SK-N-SH (cell line): ENCODE measurements at regions not wholly inside any gene's neighbourhood (a gene's known extent, or its start where the extent isn't known, plus 50 kb on each side); places are given as distances from the start of the nearest gene placed in this dataset.

Experiments
- CTCF ChIA-PET: fragments of 300-600, 350-600 bp; formaldehyde crosslinking; extraction: SDS; loops from one replicate; lab custom pipeline; 2021; lab: Yijun Ruan, JAX
- POLR2A ChIA-PET: fragments of 350-600 bp; sonication (Branson Sonifier 250); formaldehyde crosslinking; extraction: SDS; loops from one replicate; lab custom pipeline; 2020; ENCODE audit warnings: antibody characterized with exemption, inconsistent platforms; lab: Yijun Ruan, JAX
- DNase-seq: peaks from one replicate; pipeline ENCODE4 v3.0.0; 2012
- H2AFZ ChIP-seq: fragments of 200-600 bp; sonication (generic); 2 replicates; pipeline ENCODE4 v1.8.1; 2016; ENCODE audit warnings: antibody characterized with exemption, mild to moderate bottlenecking, low read depth
- H3F3A ChIP-seq: fragments of 200-600 bp; sonication (generic); replicated peaks from 2 replicates; pipeline ENCODE3; 2016; ENCODE audit warnings: antibody characterized with exemption, mild to moderate bottlenecking; ENCODE audit not compliant: insufficient read depth
- H3K27ac ChIP-seq, 2 experiments: fragments of 200-500 bp in 1 of 2; fragments of 200-600 bp in 1 of 2; sonication (Bioruptor generic) in 1 of 2; sonication (generic), shearing (Covaris generic) in 1 of 2; 2 replicates each; pipeline versions ENCODE4 v1.5.1 to v1.6.1; 2014 to 2016; ENCODE audit warnings: low read depth in 2 of 2, inconsistent platforms in 1 of 2, low read length in 1 of 2, mild to moderate bottlenecking in 1 of 2, mixed read lengths in 1 of 2
- H3K27me3 ChIP-seq: fragments of 200-600 bp; sonication (generic), shearing (Covaris generic); 2 replicates; pipeline ENCODE4 v1.6.1; 2016; ENCODE audit warnings: mixed run types; ENCODE audit not compliant: insufficient read depth
- H3K36me3 ChIP-seq, 2 experiments: fragments of 200-500 bp in 1 of 2; fragments of 200-600 bp in 1 of 2; sonication (Bioruptor generic) in 1 of 2; sonication (generic) in 1 of 2; replicated peaks in 1 of 2; 2 replicates each; pipeline versions ENCODE3 to v1.5.1; 2014 to 2016; ENCODE audit warnings: low read length in 1 of 2, mild to moderate bottlenecking in 1 of 2; ENCODE audit not compliant: insufficient read depth in 2 of 2, control insufficient read depth in 1 of 2
- H3K4me1 ChIP-seq, 2 experiments: fragments of 200-500 bp in 1 of 2; fragments of 200-600 bp in 1 of 2; sonication (Bioruptor generic) in 1 of 2; sonication (generic), shearing (Covaris generic) in 1 of 2; 2 replicates each; pipeline versions ENCODE4 v1.5.1 to v1.6.1; 2014 to 2016; ENCODE audit warnings: low read depth in 1 of 2, low read length in 1 of 2, mixed run types in 1 of 2; ENCODE audit not compliant: insufficient read depth in 2 of 2, control insufficient read depth in 1 of 2
- H3K4me2 ChIP-seq: fragments of 200-600 bp; sonication (generic), shearing (Covaris generic); 2 replicates; pipeline ENCODE4 v1.6.1; 2017; ENCODE audit warnings: mixed run types
- H3K4me3 ChIP-seq, 2 experiments: fragments of 200-500 bp in 1 of 2; fragments of 200-600 bp in 1 of 2; sonication (Bioruptor generic) in 1 of 2; sonication (generic), shearing (Covaris generic) in 1 of 2; 2 replicates each; pipeline versions ENCODE4 v1.5.1 to v1.8.1; 2014 to 2016; ENCODE audit warnings: low read depth in 2 of 2, inconsistent platforms in 1 of 2, low read length in 1 of 2, mild to moderate bottlenecking in 1 of 2, mixed read lengths in 1 of 2, moderate library complexity in 1 of 2
- H3K79me2 ChIP-seq: fragments of 200-600 bp; sonication (generic); 2 replicates; pipeline ENCODE4 v1.8.1; 2017; ENCODE audit warnings: mild to moderate bottlenecking; ENCODE audit not compliant: insufficient read depth
- H3K9ac ChIP-seq: fragments of 200-600 bp; sonication (generic); 2 replicates; pipeline ENCODE4 v1.6.1; 2017; ENCODE audit warnings: mixed run types
- H3K9me2 ChIP-seq: fragments of 200-600 bp; sonication (generic); 2 replicates; pipeline ENCODE4 v1.6.1; 2017; ENCODE audit warnings: mixed run types
- H3K9me3 ChIP-seq: fragments of 200-600 bp; sonication (generic); 2 replicates; pipeline ENCODE4 v1.6.1; 2017; ENCODE audit warnings: mixed run types, mild to moderate bottlenecking, moderate library complexity
- H4K20me1 ChIP-seq: fragments of 200-600 bp; sonication (generic); 2 replicates; pipeline ENCODE4 v1.6.1; 2017; ENCODE audit warnings: mild to moderate bottlenecking, mixed run types; ENCODE audit not compliant: insufficient read depth
- CTCF ChIP-seq: fragments of 200-600 bp; sonication (generic); IDR thresholded peaks from 2 replicates; pipeline ENCODE4 v1.6.1; 2017; ENCODE audit warnings: antibody characterized with exemption, mild to moderate bottlenecking, moderate library complexity
- ELF1 ChIP-seq: IDR thresholded peaks from 2 replicates; pipeline ENCODE4 v1.4.0; 2012
- EZH2phosphoT487 ChIP-seq: fragments of 200-600 bp; sonication (generic); IDR thresholded peaks from 2 replicates; pipeline ENCODE4 v1.6.1; 2017; ENCODE audit warnings: low read depth, mixed run types, mild to moderate bottlenecking, antibody characterized with exemption, moderate library complexity, borderline replicate concordance
- FOSL2 ChIP-seq: IDR thresholded peaks from 2 replicates; pipeline ENCODE4 v1.4.0; 2012; ENCODE audit warnings: low read depth, mild to moderate bottlenecking, moderate library complexity, borderline replicate concordance
- FOXM1 ChIP-seq: IDR thresholded peaks from 2 replicates; pipeline ENCODE4 v1.4.0; 2012; ENCODE audit warnings: low read depth, mild to moderate bottlenecking
- GATA2 ChIP-seq: sonication (generic); formaldehyde crosslinking; IDR thresholded peaks from 2 replicates; pipeline ENCODE4 v1.5.0; 2020; ENCODE audit warnings: mild to moderate bottlenecking, missing genetic modification reagents
- JUND ChIP-seq: IDR thresholded peaks from 2 replicates; pipeline ENCODE4 v1.4.0; 2012
- MAX ChIP-seq: IDR thresholded peaks from 2 replicates; pipeline ENCODE4 v1.4.0; 2012; ENCODE audit warnings: low read depth
- MEF2A ChIP-seq: IDR thresholded peaks from 2 replicates; pipeline ENCODE4 v1.4.0; 2012; ENCODE audit warnings: low read depth, borderline replicate concordance
- MXI1 ChIP-seq: IDR thresholded peaks from 2 replicates; pipeline ENCODE4 v1.6.1; 2012; ENCODE audit warnings: mild to moderate bottlenecking, low read depth, low read length, improper control_type of control experiment
- NFIC ChIP-seq: IDR thresholded peaks from 2 replicates; pipeline ENCODE4 v1.4.0; 2012; ENCODE audit warnings: borderline replicate concordance
- PBX3 ChIP-seq: IDR thresholded peaks from 2 replicates; pipeline ENCODE4; 2012
- POLR2AphosphoS5 ChIP-seq: IDR thresholded peaks from 2 replicates; pipeline ENCODE4 v1.6.1; 2012; ENCODE audit warnings: low read depth, low read length
- RAD21 ChIP-seq: IDR thresholded peaks from 2 replicates; pipeline ENCODE4 v1.6.1; 2012; ENCODE audit warnings: mild to moderate bottlenecking, low read length
- RCOR1 ChIP-seq: fragments of 150-350 bp; IDR thresholded peaks from 2 replicates; pipeline ENCODE4 v1.6.1; 2017; ENCODE audit warnings: antibody characterized with exemption, low read length
- REST ChIP-seq: IDR thresholded peaks from 2 replicates; pipeline ENCODE4 v1.6.1; 2012; ENCODE audit warnings: mild to moderate bottlenecking, low read depth, low read length, moderate library complexity
- RFX5 ChIP-seq: IDR thresholded peaks from 2 replicates; pipeline ENCODE4 v1.6.1; 2012; ENCODE audit warnings: mild to moderate bottlenecking, improper control_type of control experiment, low read length
- SIN3A ChIP-seq: IDR thresholded peaks from 2 replicates; pipeline ENCODE4 v1.6.1; 2012; ENCODE audit warnings: low read depth, mild to moderate bottlenecking, low read length, moderate library complexity, borderline replicate concordance
- SMC3 ChIP-seq: IDR thresholded peaks from 2 replicates; pipeline ENCODE4 v1.6.1; 2012; ENCODE audit warnings: low read depth, low read length, improper control_type of control experiment
- TCF12 ChIP-seq: IDR thresholded peaks from 2 replicates; pipeline ENCODE4 v1.4.0; 2012
- TEAD4 ChIP-seq: IDR thresholded peaks from 2 replicates; pipeline ENCODE4 v1.4.0; 2012; ENCODE audit warnings: mild to moderate bottlenecking, borderline replicate concordance; ENCODE audit not compliant: insufficient read depth
- WGBS: methylation state at CpG from one replicate; pipeline ENCODE4 v1.1.6; 2017; ENCODE audit warnings: low lambda C conversion rate; 5-methylcytosine and 5-hydroxymethylcytosine counted together

- Histone ChIP-seq H3K36me3 (no peaks in the 10 kb centered on the region), H3K27me3 (peaks cover 9% of the 10 kb centered on the region; the same call in 1 of the 2 replicates), H3K9ac (no peak overlapping the region), H4K20me1 (no peaks in the 10 kb centered on the region), H3K79me2 (no peaks in the 10 kb centered on the region), H3K4me1 (peaks cover 0 to 7% of the 10 kb centered on the region in 2 experiments; a peak in 1 of 4 replicates), H2AFZ (no peak overlapping the region), H3K27ac (no peak overlapping the region), H3F3A (no peaks in the 10 kb centered on the region), H3K4me2 (no peak overlapping the region), H3K9me3 (no peaks in the 10 kb centered on the region), H3K4me3 (no peak overlapping the region), H3K9me2 (no peaks in the 10 kb centered on the region)
- TF ChIP-seq SMC3 (no peak), MAX (no peak), FOXM1 (no peak), EZH2phosphoT487 (no peak), NFIC (no peak), TEAD4 (no peak), RCOR1 (no peak), MXI1 (no peak), ELF1 (no peak), GATA2 (no peak), RFX5 (no peak), MEF2A (no peak), FOSL2 (no peak), CTCF (no peak), TCF12 (no peak), SIN3A (no peak), POLR2AphosphoS5 (no peak)
- no peak for DNase-seq
- POLR2A ChIA-PET, result no interaction called here
- CTCF ChIA-PET, result no interaction called here
- WGBS, result 33% methylated on average over 3 of the region's 3 CpGs
Observed at GRCh38 chr5:172521338-172521932, 67.1 kb upstream of the SH3PXD2B start.

- ChIA-PET POLR2A (no interaction called here), CTCF (no interaction called here)
- Histone ChIP-seq H2AFZ (no peak overlapping the region), H3K9ac (no peak overlapping the region), H4K20me1 (no peaks in the 10 kb centered on the region), H3K9me2 (no peaks in the 10 kb centered on the region), H3K9me3 (peaks cover 14% of the 10 kb centered on the region), H3K4me2 (no peak overlapping the region), H3F3A (no peaks in the 10 kb centered on the region), H3K27ac (no peak overlapping the region), H3K36me3 (no peaks in the 10 kb centered on the region), H3K27me3 (no peaks in the 10 kb centered on the region), H3K79me2 (no peaks in the 10 kb centered on the region), H3K4me1 (no peaks in the 10 kb centered on the region), H3K4me3 (no peak overlapping the region)
- TF ChIP-seq RCOR1, result no peak
- TF ChIP-seq MEF2A, result no peak
- TF ChIP-seq PBX3, result no peak
- TF ChIP-seq ELF1, result no peak
- no peak for TF ChIP-seq RAD21
- no peak for TF ChIP-seq REST
- no peak for TF ChIP-seq MAX
- TF ChIP-seq RFX5, result no peak
- no peak for TF ChIP-seq NFIC
- no peak for TF ChIP-seq JUND
- TF ChIP-seq MXI1, result no peak
- TF ChIP-seq TEAD4, result no peak
- TF ChIP-seq GATA2, result no peak
- no peak for TF ChIP-seq EZH2phosphoT487
- DNase-seq, result no peak
Observed at GRCh38 chr5:172511952-172512351, 57.6 kb upstream of the SH3PXD2B start.
